ENCODE measurements at regions not wholly inside any gene's neighbourhood (a gene's known extent, or its start where the extent isn't known, plus 50 kb on each side); places are given as distances from the start of the nearest gene placed in this dataset.

GRCh38 chr6:95660544-95660943 is 83.2 kb downstream of the MANEA start:
- H3K4me1 Mint-ChIP-seq = no peaks in the 10 kb centered on the region
- peaks cover 4% of the 10 kb centered on the region for H3K27me3 Mint-ChIP-seq
- DNase-seq (no peak), ATAC-seq (no peak)
- H3K36me3 Mint-ChIP-seq (ENCODE audit: low read depth) = no peaks in the 10 kb centered on the region
- no peaks in the 10 kb centered on the region for H3K9me3 Mint-ChIP-seq
- H3K27ac Mint-ChIP-seq = no peak overlapping the region
- no peak overlapping the region for H3K4me3 Mint-ChIP-seq

GRCh38 chr6:95670011-95670463 is 92.7 kb downstream of the MANEA start:
- Mint-ChIP-seq H3K27ac (no peak overlapping the region), H3K9me3 (peaks cover 7% of the 10 kb centered on the region), H3K4me3 (no peak overlapping the region), H3K4me1 (no peaks in the 10 kb centered on the region), H3K36me3 (ENCODE audit: low read depth) (no peaks in the 10 kb centered on the region), H3K27me3 (peaks cover under 1% of the 10 kb centered on the region)
- ATAC-seq (no peak), DNase-seq (no peak)

DNA sequence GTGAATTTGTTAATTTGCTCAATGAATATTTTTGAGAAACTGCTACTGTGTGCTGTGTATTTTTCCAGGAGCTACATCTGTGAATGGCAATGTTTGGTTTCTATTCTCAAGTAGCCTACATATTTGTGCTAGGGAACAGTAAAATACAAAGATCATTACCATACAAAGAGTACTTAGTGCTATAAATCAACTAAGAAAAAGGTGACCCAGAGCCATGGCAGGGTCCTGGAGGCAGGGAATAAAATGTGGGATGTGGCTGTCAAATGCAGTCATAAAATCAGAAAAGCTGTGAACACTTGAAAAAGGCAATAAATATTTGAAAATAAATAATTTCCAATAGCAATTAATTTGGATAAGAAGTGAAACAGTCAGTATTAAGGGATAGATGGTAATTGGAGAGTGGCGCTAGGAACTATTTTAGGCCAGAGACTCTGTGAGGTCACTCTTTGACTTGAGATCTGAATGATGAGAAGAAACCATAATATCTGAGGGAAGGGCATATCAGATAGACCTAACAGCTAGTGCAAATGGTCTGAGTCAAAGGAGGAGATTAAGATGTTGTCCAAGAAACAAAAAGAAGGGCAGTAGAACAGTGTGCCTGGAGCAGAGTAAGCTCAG is 98.8 kb downstream of the MANEA start:
- Mint-ChIP-seq H3K36me3 (ENCODE audit: low read depth) (no peaks in the 10 kb centered on the region), H3K27me3 (no peaks in the 10 kb centered on the region), H3K27ac (no peak overlapping the region), H3K4me3 (no peak overlapping the region), H3K9me3 (no peaks in the 10 kb centered on the region), H3K4me1 (no peaks in the 10 kb centered on the region)
- ATAC-seq (no peak), DNase-seq (no peak)

DNA sequence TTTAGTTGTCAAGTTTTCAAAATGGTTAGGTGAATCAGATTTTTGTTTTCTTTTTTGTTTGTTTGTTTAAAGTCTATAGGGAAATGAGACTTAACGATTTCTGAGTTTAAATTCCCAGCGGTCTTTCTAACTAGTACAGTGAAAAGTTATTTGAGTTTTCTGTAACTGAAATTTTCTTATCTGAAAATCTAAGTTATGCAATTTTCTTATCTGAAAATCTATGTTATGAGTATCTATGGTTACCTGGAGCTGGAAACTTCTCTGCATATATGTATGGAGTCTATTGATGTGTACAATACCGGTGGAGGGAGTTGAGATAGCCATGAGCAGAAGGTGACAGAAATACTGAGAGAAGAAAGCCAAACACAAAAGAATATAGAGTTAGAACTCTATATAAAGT is 102.6 kb downstream of the MANEA start:
- H3K4me1 Mint-ChIP-seq = no peaks in the 10 kb centered on the region
- no peak for ATAC-seq

GRCh38 chr6:95681736-95682135 is 104.4 kb downstream of the MANEA start:
- Mint-ChIP-seq H3K4me1 (no peaks in the 10 kb centered on the region), H3K27me3 (no peaks in the 10 kb centered on the region), H3K9me3 (no peaks in the 10 kb centered on the region), H3K4me3 (no peak overlapping the region), H3K36me3 (ENCODE audit: low read depth) (no peaks in the 10 kb centered on the region), H3K27ac (no peak overlapping the region)
- no peak for DNase-seq
- no peak for ATAC-seq

More for the DNA sequence above, 102.6 kb downstream of the MANEA start:
- no peak for DNase-seq
- H3K4me3 Mint-ChIP-seq = no peak overlapping the region
- H3K27me3 Mint-ChIP-seq = no peaks in the 10 kb centered on the region
- no peaks in the 10 kb centered on the region for H3K9me3 Mint-ChIP-seq
- H3K27ac Mint-ChIP-seq = no peak overlapping the region
- H3K36me3 Mint-ChIP-seq (ENCODE audit: low read depth) = no peaks in the 10 kb centered on the region

DNA sequence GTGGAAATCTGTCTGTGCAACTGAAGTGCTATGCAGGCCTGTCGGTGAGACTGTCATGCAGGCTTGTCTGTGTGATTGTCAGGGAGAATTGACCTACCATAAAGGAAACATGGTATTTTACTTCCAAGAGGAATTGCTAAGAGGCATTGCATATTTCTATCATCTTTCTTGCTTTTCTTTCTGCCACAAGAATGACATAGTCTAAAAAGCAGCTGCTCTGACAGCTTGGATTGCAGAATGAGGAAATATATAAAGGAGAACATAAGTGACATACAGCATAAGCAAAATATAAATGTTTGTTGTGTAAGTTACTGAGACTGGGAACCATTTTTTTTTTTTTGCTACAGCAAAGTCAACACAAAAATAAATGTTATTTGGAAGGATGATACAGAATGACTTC is 105.1 kb downstream of the MANEA start:
- no peak overlapping the region for H3K4me3 Mint-ChIP-seq
- no peak for ATAC-seq
- H3K36me3 Mint-ChIP-seq (ENCODE audit: low read depth) = no peaks in the 10 kb centered on the region

DNA sequence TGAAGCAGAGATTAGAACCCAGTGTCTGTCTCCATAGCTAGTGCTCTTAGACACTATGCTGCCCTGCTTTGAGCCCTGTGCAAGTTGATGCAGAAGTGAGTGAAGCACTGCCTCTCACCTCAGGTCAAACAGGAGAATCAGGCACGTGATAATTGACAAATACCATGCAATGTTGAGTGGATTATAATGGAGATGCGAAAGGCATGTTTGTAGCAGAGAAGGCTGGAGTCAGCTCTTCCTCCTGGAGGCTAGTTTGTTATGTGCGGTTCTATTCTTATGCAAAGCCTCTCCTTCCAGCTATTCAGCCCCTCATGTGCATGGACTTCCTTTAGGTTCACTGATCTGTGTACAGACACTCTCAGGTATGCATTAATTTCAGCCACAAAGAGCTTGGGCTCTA is 108.5 kb downstream of the MANEA start:
- no peak overlapping the region for H3K27ac Mint-ChIP-seq
- H3K9me3 Mint-ChIP-seq = peaks cover 2% of the 10 kb centered on the region
- H3K27me3 Mint-ChIP-seq = no peaks in the 10 kb centered on the region
- no peak for ATAC-seq
- no peak overlapping the region for H3K4me3 Mint-ChIP-seq
- DNase-seq = no peak
- no peaks in the 10 kb centered on the region for H3K36me3 Mint-ChIP-seq (ENCODE audit: low read depth)
- H3K4me1 Mint-ChIP-seq = peaks cover 1% of the 10 kb centered on the region

More for the DNA sequence above, 105.1 kb downstream of the MANEA start:
- Mint-ChIP-seq H3K4me1 (no peaks in the 10 kb centered on the region), H3K27ac (no peak overlapping the region), H3K9me3 (no peaks in the 10 kb centered on the region), H3K27me3 (no peaks in the 10 kb centered on the region)
- DNase-seq = no peak

DNA sequence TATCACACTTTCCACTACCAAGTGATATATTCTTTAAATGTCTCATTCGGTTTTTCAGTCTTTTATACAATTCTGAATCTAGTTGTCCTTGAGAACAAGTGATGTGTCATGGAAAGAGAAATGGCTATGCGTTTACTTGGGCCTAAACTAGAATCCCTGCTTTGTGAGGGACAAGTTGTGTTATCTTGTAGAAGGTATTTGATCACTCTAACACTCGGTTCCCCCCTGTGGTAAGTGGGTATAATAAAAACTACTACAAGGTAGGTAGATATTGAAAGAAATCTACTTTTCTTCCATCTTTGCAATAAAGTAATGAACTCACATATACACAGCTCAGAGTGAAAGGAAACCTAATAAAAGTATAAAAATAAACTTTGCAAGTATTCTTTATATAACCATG is 108.9 kb downstream of the MANEA start:
- Mint-ChIP-seq H3K27me3 (no peaks in the 10 kb centered on the region), H3K4me1 (peaks cover 3% of the 10 kb centered on the region), H3K4me3 (no peak overlapping the region), H3K27ac (no peak overlapping the region), H3K9me3 (peaks cover 7% of the 10 kb centered on the region), H3K36me3 (ENCODE audit: low read depth) (no peaks in the 10 kb centered on the region)
- ATAC-seq (no peak), DNase-seq (no peak)

- no peaks in the 10 kb centered on the region for H3K36me3 Mint-ChIP-seq (ENCODE audit: low read depth)
- H3K4me3 Mint-ChIP-seq = no peak overlapping the region
- ATAC-seq (no peak), DNase-seq (no peak)
- H3K27me3 Mint-ChIP-seq = no peaks in the 10 kb centered on the region
- peaks cover 7% of the 10 kb centered on the region for H3K9me3 Mint-ChIP-seq
- peaks cover 3% of the 10 kb centered on the region for H3K4me1 Mint-ChIP-seq
- no peak overlapping the region for H3K27ac Mint-ChIP-seq
These were observed 109.6 kb downstream of the MANEA start for GRCh38 chr6:95686895-95687294.

GRCh38 chr6:95687839-95688238 is 110.5 kb downstream of the MANEA start:
- H3K4me3 Mint-ChIP-seq = no peak overlapping the region
- no peak for DNase-seq
- no peaks in the 10 kb centered on the region for H3K36me3 Mint-ChIP-seq (ENCODE audit: low read depth)
- no peaks in the 10 kb centered on the region for H3K27me3 Mint-ChIP-seq
- ATAC-seq = no peak
- peaks cover 3% of the 10 kb centered on the region for H3K4me1 Mint-ChIP-seq
- no peak overlapping the region for H3K27ac Mint-ChIP-seq
- H3K9me3 Mint-ChIP-seq = peaks cover 7% of the 10 kb centered on the region

GRCh38 chr6:95690328-95690727 is 113.0 kb downstream of the MANEA start:
- H3K4me3 Mint-ChIP-seq = no peak overlapping the region
- H3K4me1 Mint-ChIP-seq = peaks cover 3% of the 10 kb centered on the region
- H3K27ac Mint-ChIP-seq = no peak overlapping the region
- ATAC-seq (no peak), DNase-seq (no peak)
- no peaks in the 10 kb centered on the region for H3K27me3 Mint-ChIP-seq
- peaks cover 7% of the 10 kb centered on the region for H3K9me3 Mint-ChIP-seq
- H3K36me3 Mint-ChIP-seq (ENCODE audit: low read depth) = no peaks in the 10 kb centered on the region

GRCh38 chr6:95693108-95693507 is 115.8 kb downstream of the MANEA start:
- Mint-ChIP-seq H3K27me3 (no peaks in the 10 kb centered on the region), H3K9me3 (peaks cover 7% of the 10 kb centered on the region), H3K4me3 (no peak overlapping the region), H3K27ac (no peak overlapping the region), H3K36me3 (ENCODE audit: low read depth) (no peaks in the 10 kb centered on the region), H3K4me1 (peaks cover 3% of the 10 kb centered on the region)
- no peak for DNase-seq
- ATAC-seq = no peak

- peaks cover 1% of the 10 kb centered on the region for H3K27me3 Mint-ChIP-seq
- DNase-seq = no peak
- H3K4me1 Mint-ChIP-seq = no peaks in the 10 kb centered on the region
- no peak for ATAC-seq
- no peak overlapping the region for H3K27ac Mint-ChIP-seq
- H3K4me3 Mint-ChIP-seq = no peak overlapping the region
- no peaks in the 10 kb centered on the region for H3K9me3 Mint-ChIP-seq
- H3K36me3 Mint-ChIP-seq (ENCODE audit: low read depth) = no peaks in the 10 kb centered on the region
These were observed 120.9 kb downstream of the MANEA start for GRCh38 chr6:95698271-95698670.

DNA sequence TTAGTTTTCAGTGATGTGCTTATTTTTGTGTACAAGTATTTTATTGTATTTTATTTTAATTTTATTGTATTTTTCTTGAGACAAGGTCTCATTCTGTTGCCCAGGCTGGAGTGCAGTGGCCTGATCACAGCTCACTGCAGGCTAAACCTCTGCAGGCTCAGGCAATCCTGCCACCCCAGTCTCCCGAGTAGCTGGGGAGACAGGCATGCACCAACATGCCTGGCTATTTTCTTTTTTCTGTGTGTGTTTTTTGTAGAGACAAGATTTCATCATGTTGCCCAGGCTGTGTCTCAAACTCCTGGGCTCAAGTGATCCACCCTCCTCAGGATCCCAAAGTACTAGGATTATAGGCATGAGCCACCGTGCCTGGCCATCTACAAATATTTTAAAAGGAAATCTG is 146.3 kb downstream of the MANEA start:
- DNase-seq (no peak), ATAC-seq (no peak)
- peaks cover 13% of the 10 kb centered on the region for H3K9me3 Mint-ChIP-seq
- no peaks in the 10 kb centered on the region for H3K27me3 Mint-ChIP-seq
- no peaks in the 10 kb centered on the region for H3K4me1 Mint-ChIP-seq
- H3K27ac Mint-ChIP-seq = no peak overlapping the region
- no peak overlapping the region for H3K4me3 Mint-ChIP-seq
- no peaks in the 10 kb centered on the region for H3K36me3 Mint-ChIP-seq (ENCODE audit: low read depth)

DNA sequence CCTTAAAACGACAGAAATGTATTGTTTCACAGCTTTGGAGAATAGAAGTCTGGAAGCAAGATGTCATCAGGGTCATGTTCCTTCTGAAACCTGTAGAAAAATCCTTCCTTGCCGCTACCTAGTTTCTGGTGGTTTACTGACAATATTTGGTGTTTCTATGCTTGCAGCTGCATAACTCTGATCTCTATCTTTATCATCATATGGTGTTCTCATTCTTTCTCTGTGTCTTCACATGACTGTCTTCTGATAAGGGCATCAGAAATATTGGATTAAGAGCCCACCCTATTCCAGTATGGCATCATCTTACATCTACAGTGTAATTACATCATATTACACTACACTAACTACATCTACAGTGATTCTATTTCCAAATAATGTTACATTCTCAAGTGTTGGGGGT is 148.0 kb downstream of the MANEA start:
- Mint-ChIP-seq H3K36me3 (ENCODE audit: low read depth) (no peaks in the 10 kb centered on the region), H3K4me3 (no peak overlapping the region), H3K9me3 (peaks cover 7% of the 10 kb centered on the region), H3K27ac (no peak overlapping the region), H3K4me1 (no peaks in the 10 kb centered on the region), H3K27me3 (no peaks in the 10 kb centered on the region)
- DNase-seq = no peak
- ATAC-seq = no peak

- DNase-seq (no peak), ATAC-seq (no peak)
- Mint-ChIP-seq H3K4me1 (no peaks in the 10 kb centered on the region), H3K27ac (no peak overlapping the region), H3K9me3 (no peaks in the 10 kb centered on the region), H3K4me3 (no peak overlapping the region), H3K36me3 (ENCODE audit: low read depth) (no peaks in the 10 kb centered on the region), H3K27me3 (no peaks in the 10 kb centered on the region)
These were observed 162.8 kb downstream of the MANEA start for GRCh38 chr6:95740157-95740556.

Measured in activated naive CD8-positive, alpha-beta T cell treated with anti-CD3 and anti-CD28 coated beads, Interleukin-2, amount 50 U/mL, for 24 hours (primary cell).